ENCODE measurements at regions not wholly inside any gene's neighbourhood (a gene's known extent, or its start where the extent isn't known, plus 50 kb on each side); places are given as distances from the start of the nearest gene placed in this dataset.

- Mint-ChIP-seq H3K36me3 (no peaks in the 10 kb centered on the region), H3K27ac (no peak overlapping the region), H3K9me3 (peaks cover 4% of the 10 kb centered on the region), H3K4me1 (peaks cover 4% of the 10 kb centered on the region), H3K4me3 (no peak overlapping the region), H3K27me3 (ENCODE audit: low read depth) (no peaks in the 10 kb centered on the region)
- TF ChIP-seq, protein P1, sequence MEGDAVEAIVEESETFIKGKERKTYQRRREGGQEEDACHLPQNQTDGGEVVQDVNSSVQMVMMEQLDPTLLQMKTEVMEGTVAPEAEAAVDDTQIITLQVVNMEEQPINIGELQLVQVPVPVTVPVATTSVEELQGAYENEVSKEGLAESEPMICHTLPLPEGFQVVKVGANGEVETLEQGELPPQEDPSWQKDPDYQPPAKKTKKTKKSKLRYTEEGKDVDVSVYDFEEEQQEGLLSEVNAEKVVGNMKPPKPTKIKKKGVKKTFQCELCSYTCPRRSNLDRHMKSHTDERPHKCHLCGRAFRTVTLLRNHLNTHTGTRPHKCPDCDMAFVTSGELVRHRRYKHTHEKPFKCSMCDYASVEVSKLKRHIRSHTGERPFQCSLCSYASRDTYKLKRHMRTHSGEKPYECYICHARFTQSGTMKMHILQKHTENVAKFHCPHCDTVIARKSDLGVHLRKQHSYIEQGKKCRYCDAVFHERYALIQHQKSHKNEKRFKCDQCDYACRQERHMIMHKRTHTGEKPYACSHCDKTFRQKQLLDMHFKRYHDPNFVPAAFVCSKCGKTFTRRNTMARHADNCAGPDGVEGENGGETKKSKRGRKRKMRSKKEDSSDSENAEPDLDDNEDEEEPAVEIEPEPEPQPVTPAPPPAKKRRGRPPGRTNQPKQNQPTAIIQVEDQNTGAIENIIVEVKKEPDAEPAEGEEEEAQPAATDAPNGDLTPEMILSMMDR (IDR thresholded peaks at IDR 0.05; ENCODE audit: unreplicated experiment), result no peak
- DNase-seq (ENCODE audit: low spot score in 2 of 2, unreplicated experiment in 2 of 2), result no peak
Observed at GRCh38 chr6:92915466-92915865, 503.9 kb downstream of the EPHA7 start.

DNA sequence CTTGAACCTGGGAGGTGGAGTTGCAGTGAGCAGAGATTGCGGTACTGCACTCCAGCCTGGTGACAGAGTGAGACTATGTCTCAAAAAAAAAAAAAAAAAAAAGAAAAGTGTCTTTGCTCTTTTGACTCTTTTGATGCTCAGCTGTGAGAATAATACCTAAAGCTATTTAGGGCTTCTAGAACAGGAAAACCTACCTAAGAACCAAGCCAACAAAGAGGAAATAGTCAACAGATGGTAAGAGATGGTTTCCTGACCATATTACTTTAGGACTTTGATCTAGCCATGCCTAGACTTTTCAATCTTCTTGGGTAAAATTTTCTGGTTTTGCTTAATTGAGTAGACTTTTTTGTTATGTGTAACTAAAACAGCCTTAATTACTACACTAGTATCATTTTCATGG, 508.1 kb downstream of the EPHA7 start:
- Mint-ChIP-seq H3K4me1 (peaks cover 13% of the 10 kb centered on the region), H3K36me3 (no peaks in the 10 kb centered on the region), H3K27ac (no peak overlapping the region), H3K4me3 (no peak overlapping the region), H3K9me3 (peaks cover 4% of the 10 kb centered on the region), H3K27me3 (ENCODE audit: low read depth) (no peaks in the 10 kb centered on the region)
- TF ChIP-seq, protein P1 (IDR thresholded peaks at IDR 0.05; ENCODE audit: unreplicated experiment), result no peak
- no peak for DNase-seq (ENCODE audit: low spot score in 2 of 2, unreplicated experiment in 2 of 2)

DNA sequence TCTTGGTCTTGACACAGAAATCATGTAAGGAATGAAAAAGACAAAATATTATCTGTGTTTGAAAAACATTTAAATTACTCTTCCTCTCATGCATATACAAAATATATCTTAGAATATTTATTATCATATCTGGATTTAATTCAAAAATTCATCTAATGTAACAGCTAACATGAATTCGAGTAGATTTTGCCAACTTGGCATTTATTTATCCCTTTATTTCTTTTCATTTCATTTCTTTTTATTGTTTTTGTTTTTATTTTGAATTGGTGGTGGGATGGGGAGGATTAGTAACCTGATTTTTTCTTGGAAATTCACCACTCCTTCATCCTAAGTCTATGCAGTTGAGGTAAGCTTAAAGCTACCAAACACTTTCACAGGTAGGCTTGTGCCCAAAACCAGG, 508.7 kb downstream of the EPHA7 start:
- TF ChIP-seq, protein P1 (IDR thresholded peaks at IDR 0.05; ENCODE audit: unreplicated experiment), result no peak
- DNase-seq (ENCODE audit: low spot score in 2 of 2, unreplicated experiment in 2 of 2), result no peak
- Mint-ChIP-seq H3K9me3 (peaks cover 4% of the 10 kb centered on the region), H3K27me3 (ENCODE audit: low read depth) (no peaks in the 10 kb centered on the region), H3K4me1 (peaks cover 17% of the 10 kb centered on the region), H3K4me3 (no peak overlapping the region), H3K27ac (no peak overlapping the region), H3K36me3 (no peaks in the 10 kb centered on the region)

- Mint-ChIP-seq H3K4me3 (no peak overlapping the region), H3K36me3 (no peaks in the 10 kb centered on the region), H3K9me3 (no peaks in the 10 kb centered on the region), H3K27ac (no peak overlapping the region), H3K27me3 (ENCODE audit: low read depth) (no peaks in the 10 kb centered on the region), H3K4me1 (peaks cover 22% of the 10 kb centered on the region)
- TF ChIP-seq, protein P1 (IDR thresholded peaks at IDR 0.05; ENCODE audit: unreplicated experiment), result no peak
- no peak for DNase-seq (ENCODE audit: low spot score in 2 of 2, unreplicated experiment in 2 of 2)
Observed at GRCh38 chr6:92906385-92906784, 513.0 kb downstream of the EPHA7 start.

DNA sequence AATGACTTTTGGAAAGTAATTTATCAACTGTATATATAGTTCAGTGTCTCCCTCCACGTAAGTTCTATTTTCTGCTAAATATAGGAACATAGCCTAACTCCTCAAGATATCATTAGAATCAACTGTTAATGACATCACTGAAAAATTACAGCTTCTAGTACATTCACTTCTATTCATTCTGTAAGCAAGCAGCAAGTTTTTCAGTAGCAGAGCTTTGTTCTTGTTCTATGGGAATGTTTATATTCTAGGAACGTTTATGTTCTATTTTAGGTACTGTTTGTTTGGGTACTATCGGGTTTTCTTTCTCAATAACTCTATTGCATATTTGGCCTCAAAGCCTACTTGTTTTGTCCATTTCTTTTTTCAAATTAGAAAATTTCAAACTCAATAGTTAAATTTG, 525.6 kb downstream of the EPHA7 start:
- peaks cover 25% of the 10 kb centered on the region for H3K4me1 Mint-ChIP-seq
- no peaks in the 10 kb centered on the region for H3K27me3 Mint-ChIP-seq (ENCODE audit: low read depth)
- peaks cover 16% of the 10 kb centered on the region for H3K9me3 Mint-ChIP-seq
- no peak overlapping the region for H3K4me3 Mint-ChIP-seq
- no peaks in the 10 kb centered on the region for H3K36me3 Mint-ChIP-seq
- TF ChIP-seq, protein P1 (IDR thresholded peaks at IDR 0.05; ENCODE audit: unreplicated experiment), result no peak
- no peak overlapping the region for H3K27ac Mint-ChIP-seq
- DNase-seq (ENCODE audit: low spot score in 2 of 2, unreplicated experiment in 2 of 2), result no peak

DNA sequence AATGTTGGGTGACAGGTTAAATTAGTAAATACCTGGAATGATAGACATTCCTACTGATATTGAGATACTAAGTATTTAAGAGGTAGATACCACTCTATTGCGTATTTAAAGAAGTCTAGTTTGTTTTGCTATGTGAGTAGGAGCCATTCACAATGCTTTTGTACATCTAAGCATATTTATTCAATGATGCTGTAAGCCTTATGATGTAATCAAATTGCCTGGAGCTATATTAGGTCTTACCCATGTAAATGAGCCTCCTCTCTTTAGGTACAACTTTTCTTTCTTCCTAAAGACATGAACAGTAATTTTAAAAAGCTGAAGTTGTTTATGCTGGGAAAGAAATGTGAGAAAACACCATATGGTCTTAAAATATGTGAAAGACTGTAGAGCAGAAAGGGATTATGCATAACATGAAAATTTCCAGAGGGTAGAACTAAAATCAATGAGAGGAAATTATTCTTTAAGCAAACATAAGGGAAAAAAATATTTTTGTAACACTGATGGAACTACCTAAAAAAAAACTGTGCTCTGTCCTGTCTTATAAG, 526.7 kb downstream of the EPHA7 start:
- Mint-ChIP-seq H3K27ac (no peak overlapping the region), H3K4me1 (peaks cover 25% of the 10 kb centered on the region), H3K9me3 (peaks cover 21% of the 10 kb centered on the region), H3K36me3 (peaks cover under 1% of the 10 kb centered on the region), H3K4me3 (no peak overlapping the region), H3K27me3 (ENCODE audit: low read depth) (no peaks in the 10 kb centered on the region)
- TF ChIP-seq, protein P1 (IDR thresholded peaks at IDR 0.05; ENCODE audit: unreplicated experiment), result no peak
- no peak for DNase-seq (ENCODE audit: low spot score in 2 of 2, unreplicated experiment in 2 of 2)
